ENCODE measurements at regions not wholly inside any gene's neighbourhood (a gene's known extent, or its start where the extent isn't known, plus 50 kb on each side); places are given as distances from the start of the nearest gene placed in this dataset.

DNA sequence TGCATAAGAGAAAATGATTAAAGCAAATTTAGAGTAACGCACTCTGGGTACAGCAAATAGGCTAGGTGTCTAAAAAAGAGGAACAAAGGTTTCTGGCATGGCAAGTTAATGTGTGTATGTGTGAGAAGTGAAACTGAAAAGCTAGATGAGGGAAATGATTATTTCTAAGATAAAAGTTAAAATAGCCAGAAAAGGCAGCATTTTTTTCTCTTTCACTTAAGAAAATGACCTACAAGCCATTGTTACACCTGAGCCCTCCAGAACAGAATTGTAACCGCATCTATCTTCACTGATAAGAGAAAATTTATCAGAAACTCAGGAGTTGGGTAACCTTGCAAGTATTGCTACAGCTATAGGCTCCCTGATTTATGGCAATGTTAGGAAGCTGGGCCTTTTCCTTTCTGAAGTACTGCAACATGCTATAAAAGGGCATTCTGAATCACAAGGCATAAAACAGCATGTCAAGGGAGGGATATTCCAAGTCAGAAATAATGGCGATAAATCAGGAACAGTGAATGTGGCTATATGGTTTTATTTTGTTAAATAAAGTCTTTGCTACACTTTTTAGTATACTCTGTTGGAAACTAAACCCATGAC lies 395.3 kb downstream of the TBC1D32 start:
- TF ChIP-seq, protein P1, sequence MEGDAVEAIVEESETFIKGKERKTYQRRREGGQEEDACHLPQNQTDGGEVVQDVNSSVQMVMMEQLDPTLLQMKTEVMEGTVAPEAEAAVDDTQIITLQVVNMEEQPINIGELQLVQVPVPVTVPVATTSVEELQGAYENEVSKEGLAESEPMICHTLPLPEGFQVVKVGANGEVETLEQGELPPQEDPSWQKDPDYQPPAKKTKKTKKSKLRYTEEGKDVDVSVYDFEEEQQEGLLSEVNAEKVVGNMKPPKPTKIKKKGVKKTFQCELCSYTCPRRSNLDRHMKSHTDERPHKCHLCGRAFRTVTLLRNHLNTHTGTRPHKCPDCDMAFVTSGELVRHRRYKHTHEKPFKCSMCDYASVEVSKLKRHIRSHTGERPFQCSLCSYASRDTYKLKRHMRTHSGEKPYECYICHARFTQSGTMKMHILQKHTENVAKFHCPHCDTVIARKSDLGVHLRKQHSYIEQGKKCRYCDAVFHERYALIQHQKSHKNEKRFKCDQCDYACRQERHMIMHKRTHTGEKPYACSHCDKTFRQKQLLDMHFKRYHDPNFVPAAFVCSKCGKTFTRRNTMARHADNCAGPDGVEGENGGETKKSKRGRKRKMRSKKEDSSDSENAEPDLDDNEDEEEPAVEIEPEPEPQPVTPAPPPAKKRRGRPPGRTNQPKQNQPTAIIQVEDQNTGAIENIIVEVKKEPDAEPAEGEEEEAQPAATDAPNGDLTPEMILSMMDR (IDR thresholded peaks at IDR 0.05), result no peak
- no peak for TF ChIP-seq POLR2A (IDR thresholded peaks at IDR 0.05)

Measured in uterus (tissue), 2 donors.